ENCODE measurements at regions not wholly inside any gene's neighbourhood (a gene's known extent, or its start where the extent isn't known, plus 50 kb on each side); places are given as distances from the start of the nearest gene placed in this dataset.

DNA sequence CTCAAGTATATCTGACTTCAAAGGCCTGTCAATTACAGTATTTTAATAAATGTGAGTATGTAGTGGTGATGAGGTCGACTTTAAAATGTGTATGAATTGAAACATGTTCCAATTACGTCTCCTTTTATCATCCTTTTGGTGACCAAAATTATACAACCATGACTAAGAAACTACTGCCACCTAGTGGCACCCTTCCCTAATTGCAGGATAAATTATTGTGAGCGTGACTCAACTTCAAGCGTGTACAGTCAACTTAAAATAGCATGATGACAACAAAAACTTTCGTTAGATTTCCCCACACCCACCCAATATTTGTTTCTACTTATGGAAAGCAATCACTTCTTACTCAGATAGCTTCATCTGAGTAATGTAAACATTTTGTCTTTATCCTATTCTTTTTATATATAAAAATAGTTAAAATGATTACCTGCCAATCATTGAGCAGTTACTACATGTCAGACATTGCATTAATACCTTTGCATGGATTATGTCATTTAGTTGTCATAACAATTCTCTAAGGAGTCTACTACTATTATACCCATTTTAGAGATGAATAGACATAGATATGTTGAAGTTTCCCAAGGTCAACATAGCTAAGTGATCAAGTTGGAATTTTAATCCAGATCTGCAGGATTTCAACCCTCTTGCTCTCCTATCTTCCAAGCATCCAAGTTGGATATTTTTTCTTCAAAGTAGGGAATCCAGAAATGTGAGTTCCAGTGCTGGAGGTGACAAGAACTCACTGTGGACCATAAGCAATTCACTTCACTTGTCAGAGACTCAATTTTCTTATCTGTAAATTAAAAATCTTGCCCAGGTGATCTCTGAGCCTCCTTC lies 106.0 kb downstream of the MEX3B start:
- Histone ChIP-seq H3K79me1 (ENCODE audit: insufficient read depth, low read depth, low read length, poor library complexity, severe bottlenecking) (no peaks in the 10 kb centered on the region), H3K9ac (ENCODE audit: extremely low read depth, insufficient read length, low read length) (no peak overlapping the region), H3K4ac (ENCODE audit: low read depth, low read length) (no peak overlapping the region), H4K20me1 (ENCODE audit: control insufficient read depth, insufficient read depth, insufficient read length) (no peaks in the 10 kb centered on the region), H3K18ac (ENCODE audit: insufficient read length, low read depth, low read length) (no peak overlapping the region), H3K79me2 (ENCODE audit: insufficient read depth, low read length) (no peaks in the 10 kb centered on the region), H2AK5ac (ENCODE audit: insufficient read length, low read length) (no peak overlapping the region), H2BK120ac (ENCODE audit: low read depth, low read length, poor library complexity, severe bottlenecking) (no peak overlapping the region), H2BK5ac (ENCODE audit: insufficient read length, low read length) (no peak overlapping the region), H4K91ac (ENCODE audit: insufficient read length, low read depth, low read length) (no peak overlapping the region), H2BK15ac (ENCODE audit: low read depth, low read length) (no peak overlapping the region), H4K8ac (replicated peaks; ENCODE audit: insufficient read length, low read depth, low read length) (no peak overlapping the region), H2BK20ac (ENCODE audit: low read depth, low read length, poor library complexity, severe bottlenecking) (no peak overlapping the region), H3K27me3 (ENCODE audit: insufficient read depth, low read length) (no peaks in the 10 kb centered on the region), H3K4me2 (ENCODE audit: insufficient read depth, insufficient read length, low read length) (no peak overlapping the region), H4K5ac (ENCODE audit: insufficient read length, low read depth, low read length) (no peak overlapping the region), H3K23ac (ENCODE audit: insufficient read length, low read depth, low read length) (no peak overlapping the region), H3T11ph (ENCODE audit: low read length) (no peak overlapping the region), H3K4me1 (ENCODE audit: insufficient read depth, low read length) (no peaks in the 10 kb centered on the region), H3K9me3 (ENCODE audit: control insufficient read depth, low read depth, low read length) (no peaks in the 10 kb centered on the region), H3K23me2 (ENCODE audit: insufficient read length, low read depth, low read length, poor library complexity, severe bottlenecking) (no peaks in the 10 kb centered on the region), H3K56ac (ENCODE audit: insufficient read length, low read depth, low read length) (no peak overlapping the region), H3K14ac (ENCODE audit: insufficient read depth, low read length) (no peak overlapping the region), H2BK12ac (ENCODE audit: insufficient read length, low read depth, low read length) (no peak overlapping the region), H3K27ac (ENCODE audit: insufficient read length, low read depth, low read length) (no peak overlapping the region), H2AFZ (ENCODE audit: low read length) (no peak overlapping the region)
- peaks cover 10 to 13% of the 10 kb centered on the region in 2 experiments for H3K4me1 Mint-ChIP-seq
- no peak for DNase-seq
- no peak overlapping the region for H3K4me3 Mint-ChIP-seq
- peaks cover 0 to 4% (median under 1%) of the 10 kb centered on the region in 3 experiments; a peak in 1 of 7 replicates for H3K36me3 Mint-ChIP-seq (ENCODE audit: insufficient read depth in 1 of 3, low read depth in 3 of 3)
- WGBS (ENCODE audit: extremely low coverage, insufficient read length, low lambda C conversion rate): no CpG with 5 or more reads among the region's 5 CpGs
- peak; percentile 91 for TF ChIP-seq CTCF (conservative IDR thresholded peaks at IDR 0.05)
- H3K9me3 Mint-ChIP-seq: peaks cover 0 to 3% of the 10 kb centered on the region in 2 experiments; a peak in 1 of 5 replicates
- no peaks in the 10 kb centered on the region for H3K27me3 Mint-ChIP-seq (ENCODE audit: low read depth)
- no peak overlapping the region for H3K27ac Mint-ChIP-seq

All from H9 (cell line).